Lower leg skin (tissue), 3 donors: ENCODE measurements at regions not wholly inside any gene's neighbourhood (a gene's known extent, or its start where the extent isn't known, plus 50 kb on each side); places are given as distances from the start of the nearest gene placed in this dataset.

Source experiments
- POLR2A ChIP-seq, 2 donors: fragments of 450-650 bp; IDR thresholded peaks; one replicate each; pipeline ENCODE4 v1.6.1; 2016 to 2017; ENCODE audit warnings: antibody characterized with exemption in 2 of 2, mild to moderate bottlenecking in 1 of 2, moderate library complexity in 1 of 2
- TF ChIP-seq, protein P1 (sequence below), 3 donors: fragments of 450-650 bp; IDR thresholded peaks; one replicate each; pipeline ENCODE4 v1.5.1; 2016; ENCODE audit warnings: antibody characterized with exemption in 3 of 3, mild to moderate bottlenecking in 3 of 3, moderate library complexity in 2 of 3

GRCh38 chr2:105682401-105682800 is 62.3 kb upstream of the NCK2 start:
- no peak for TF ChIP-seq POLR2A (IDR thresholded peaks at IDR 0.05)
- TF ChIP-seq, protein P1, sequence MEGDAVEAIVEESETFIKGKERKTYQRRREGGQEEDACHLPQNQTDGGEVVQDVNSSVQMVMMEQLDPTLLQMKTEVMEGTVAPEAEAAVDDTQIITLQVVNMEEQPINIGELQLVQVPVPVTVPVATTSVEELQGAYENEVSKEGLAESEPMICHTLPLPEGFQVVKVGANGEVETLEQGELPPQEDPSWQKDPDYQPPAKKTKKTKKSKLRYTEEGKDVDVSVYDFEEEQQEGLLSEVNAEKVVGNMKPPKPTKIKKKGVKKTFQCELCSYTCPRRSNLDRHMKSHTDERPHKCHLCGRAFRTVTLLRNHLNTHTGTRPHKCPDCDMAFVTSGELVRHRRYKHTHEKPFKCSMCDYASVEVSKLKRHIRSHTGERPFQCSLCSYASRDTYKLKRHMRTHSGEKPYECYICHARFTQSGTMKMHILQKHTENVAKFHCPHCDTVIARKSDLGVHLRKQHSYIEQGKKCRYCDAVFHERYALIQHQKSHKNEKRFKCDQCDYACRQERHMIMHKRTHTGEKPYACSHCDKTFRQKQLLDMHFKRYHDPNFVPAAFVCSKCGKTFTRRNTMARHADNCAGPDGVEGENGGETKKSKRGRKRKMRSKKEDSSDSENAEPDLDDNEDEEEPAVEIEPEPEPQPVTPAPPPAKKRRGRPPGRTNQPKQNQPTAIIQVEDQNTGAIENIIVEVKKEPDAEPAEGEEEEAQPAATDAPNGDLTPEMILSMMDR (IDR thresholded peaks at IDR 0.05), result no peak
